AG04449 (cell line): ENCODE measurements at regions not wholly inside any gene's neighbourhood (a gene's known extent, or its start where the extent isn't known, plus 50 kb on each side); places are given as distances from the start of the nearest gene placed in this dataset.

Experiments
- CTCF ChIA-PET: fragments of 350-600 bp; formaldehyde crosslinking; extraction: SDS; loops from one replicate; lab custom pipeline; 2021; ENCODE audit warnings: antibody characterized with exemption; lab: Yijun Ruan, JAX
- POLR2A ChIA-PET: fragments of 400-600, 350-600 bp; formaldehyde crosslinking; extraction: SDS; loops from one replicate; lab custom pipeline; 2020; ENCODE audit warnings: antibody characterized with exemption, inconsistent platforms; lab: Yijun Ruan, JAX
- DNase-seq: peaks from one replicate; pipeline ENCODE4 v3.0.0-alpha.2; 2010; ENCODE audit warnings: low read depth, low spot score
- H3K4me3 ChIP-seq: 2 replicates; pipeline ENCODE4 v1.5.1; 2011; ENCODE audit warnings: low read depth, mild to moderate bottlenecking, control low read depth, low read length
- CTCF ChIP-seq: IDR thresholded peaks from one replicate; pipeline ENCODE4 v1.5.1; 2011; ENCODE audit warnings: mild to moderate bottlenecking, moderate library complexity, low read length, control low read depth, inconsistent platforms; ENCODE audit not compliant: insufficient read depth; ENCODE audit errors: missing control alignments

- no peak for TF ChIP-seq CTCF
- CTCF ChIA-PET = no interaction called here
- POLR2A ChIA-PET = no interaction called here
- no peak for DNase-seq
- no peak overlapping the region for H3K4me3 ChIP-seq
These were observed 250.9 kb upstream of the DAB1 start for GRCh38 chr1:57674801-57675200.

GRCh38 chr1:57672346-57673140 is 248.7 kb upstream of the DAB1 start:
- H3K4me3 ChIP-seq = no peak overlapping the region
- ChIA-PET CTCF (no interaction called here), POLR2A (no interaction called here)
- DNase-seq = no peak
- TF ChIP-seq CTCF = no peak

GRCh38 chr1:57671750-57672149 is 247.9 kb upstream of the DAB1 start:
- TF ChIP-seq CTCF = no peak
- ChIA-PET CTCF (no interaction called here), POLR2A (no interaction called here)
- no peak for DNase-seq
- H3K4me3 ChIP-seq = no peak overlapping the region

GRCh38 chr1:57659804-57660203 is 235.9 kb upstream of the DAB1 start:
- no peak for DNase-seq
- CTCF ChIA-PET = no interaction called here
- no peak overlapping the region for H3K4me3 ChIP-seq
- POLR2A ChIA-PET = no interaction called here
- no peak for TF ChIP-seq CTCF

- DNase-seq = no peak
- no peak for TF ChIP-seq CTCF
- no peak overlapping the region for H3K4me3 ChIP-seq
- ChIA-PET CTCF (no interaction called here), POLR2A (no interaction called here)
These were observed 231.3 kb upstream of the DAB1 start for GRCh38 chr1:57655161-57655560.

GRCh38 chr1:57644667-57645066 is 220.8 kb upstream of the DAB1 start:
- TF ChIP-seq CTCF = no peak
- ChIA-PET CTCF (no interaction called here), POLR2A (no interaction called here)
- no peak for DNase-seq
- H3K4me3 ChIP-seq = no peak overlapping the region
